Liver (tissue), 3 donors: ENCODE measurements at regions not wholly inside any gene's neighbourhood (a gene's known extent, or its start where the extent isn't known, plus 50 kb on each side); places are given as distances from the start of the nearest gene placed in this dataset.

Experiments used
- ATF3 ChIP-seq: IDR thresholded peaks from 2 replicates; pipeline ENCODE4 v1.6.1; 2016; ENCODE audit warnings: antibody characterized with exemption
- CTCF ChIP-seq: fragments of 150-350 bp; IDR thresholded peaks from 2 replicates; pipeline ENCODE4 v1.5.1; 2017; ENCODE audit warnings: improper control_type of control experiment, low read depth, low read length; ENCODE audit not compliant: missing input control
- EGR1 ChIP-seq, 2 donors: IDR thresholded peaks; 2 replicates each; pipeline ENCODE4 v1.6.1; 2016 to 2018; ENCODE audit warnings: antibody characterized with exemption in 2 of 2, low read depth in 2 of 2
- FOXA1 ChIP-seq: IDR thresholded peaks from 2 replicates; pipeline ENCODE4 v1.6.1; 2016; ENCODE audit warnings: antibody characterized with exemption
- GABPA ChIP-seq, 2 donors: IDR thresholded peaks in 1 of 2; conservative IDR thresholded peaks in 1 of 2; 2 replicates each; pipeline ENCODE4 v1.6.1; 2016; ENCODE audit warnings: antibody characterized with exemption in 2 of 2, mild to moderate bottlenecking in 1 of 2, moderate library complexity in 1 of 2
- HNF4A ChIP-seq, 2 donors: conservative IDR thresholded peaks; 2 replicates each; pipeline ENCODE4 v1.6.1; 2016; ENCODE audit warnings: antibody characterized with exemption in 2 of 2, mild to moderate bottlenecking in 2 of 2
- JUND ChIP-seq, 2 donors: IDR thresholded peaks; 2 replicates each; pipeline ENCODE4 v1.6.1; 2016; ENCODE audit warnings: antibody characterized with exemption in 2 of 2
- MAX ChIP-seq: IDR thresholded peaks from 2 replicates; pipeline ENCODE4 v1.6.1; 2016; ENCODE audit warnings: antibody characterized with exemption
- REST ChIP-seq: IDR thresholded peaks from 2 replicates; pipeline ENCODE4 v1.6.1; 2016; ENCODE audit warnings: antibody characterized with exemption, mild to moderate bottlenecking
- SP1 ChIP-seq: IDR thresholded peaks from 2 replicates; pipeline ENCODE4 v1.6.1; 2018; ENCODE audit warnings: antibody characterized with exemption, mild to moderate bottlenecking
- TAF1 ChIP-seq: conservative IDR thresholded peaks from 2 replicates; pipeline ENCODE4 v1.6.1; 2016; ENCODE audit warnings: antibody characterized with exemption, mild to moderate bottlenecking
- YY1 ChIP-seq: IDR thresholded peaks from 2 replicates; pipeline ENCODE4 v1.6.1; 2016; ENCODE audit warnings: antibody characterized with exemption, mild to moderate bottlenecking
- ZBTB33 ChIP-seq: IDR thresholded peaks from 2 replicates; pipeline ENCODE4 v1.6.1; 2016; ENCODE audit warnings: antibody characterized with exemption
- donor health status: healthy.
- donor health status: healthy.

- TF ChIP-seq CTCF: no peak
- no peak for TF ChIP-seq MAX
- no peak for TF ChIP-seq REST
- TF ChIP-seq SP1: no peak
- TF ChIP-seq YY1: no peak
- TF ChIP-seq ZBTB33: no peak
- no peak for TF ChIP-seq HNF4A (conservative IDR thresholded peaks at IDR 0.05)
- TF ChIP-seq FOXA1: no peak
- no peak for TF ChIP-seq GABPA (IDR thresholded peaks at IDR 0.05 in 1 of 2, conservative IDR thresholded peaks at IDR 0.05 in 1 of 2)
- TF ChIP-seq ATF3: no peak
- no peak for TF ChIP-seq EGR1 (IDR thresholded peaks at IDR 0.05; ENCODE audit: low read depth in 2 of 2)
- no peak for TF ChIP-seq JUND (IDR thresholded peaks at IDR 0.05)
- TF ChIP-seq TAF1: no peak
These were observed 132.9 kb upstream of the SH3BP4 start for GRCh38 chr2:234818937-234819336.
